ENCODE measurements at regions not wholly inside any gene's neighbourhood (a gene's known extent, or its start where the extent isn't known, plus 50 kb on each side); places are given as distances from the start of the nearest gene placed in this dataset.
"Not testable (repeated sequence)": the region's sequence is repeated elsewhere in the genome, so short reads cannot be mapped to it uniquely, and the experiment has no call there.

DNA sequence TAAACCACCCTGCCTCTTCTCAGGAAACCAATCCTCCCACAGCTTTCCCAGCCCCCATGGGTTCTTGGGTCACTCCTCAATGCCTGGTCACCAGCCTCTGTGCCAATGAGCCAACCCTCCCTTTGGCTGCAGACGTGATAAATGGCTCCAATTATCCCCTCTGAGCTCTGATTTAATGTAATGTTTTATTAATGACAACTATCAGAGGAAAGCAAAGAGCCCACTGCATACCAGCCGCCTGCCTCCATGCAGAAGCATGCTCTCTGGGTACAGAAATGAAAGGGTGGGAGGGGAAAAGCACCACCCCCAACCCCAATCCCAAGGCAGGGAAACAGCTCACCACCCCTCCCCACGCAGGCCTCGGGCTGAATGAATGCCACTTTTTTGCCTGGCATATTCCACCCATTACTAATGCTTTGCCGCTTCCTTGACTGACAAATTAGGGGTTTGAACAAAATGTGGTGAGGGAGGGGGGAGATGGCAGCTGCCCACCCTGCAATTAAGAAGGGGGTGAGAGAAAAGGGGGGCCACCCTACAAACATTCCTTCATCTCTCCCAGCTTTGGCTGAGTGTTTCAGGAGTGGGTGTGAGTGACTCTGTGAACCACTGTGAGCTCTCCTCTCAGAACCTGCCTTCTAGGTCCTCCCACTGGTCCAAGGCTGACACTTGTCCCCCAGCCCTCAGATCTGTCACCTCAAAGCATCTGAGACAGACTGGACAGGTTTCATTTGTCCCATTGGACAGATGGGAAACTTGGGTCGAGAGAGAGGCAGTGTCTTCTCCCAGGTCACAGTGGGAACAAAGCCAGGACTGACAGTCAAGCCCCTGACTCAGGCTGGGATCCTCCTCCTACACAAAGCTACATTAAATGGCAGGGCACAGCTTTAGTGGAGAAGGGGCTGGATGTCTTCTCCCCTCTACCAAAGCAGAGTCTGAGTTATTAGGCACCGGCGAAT is 161.5 kb downstream of the TMEM132E start:
- DNase-seq (ENCODE audit: low read depth in 2 of 2): no peak

DNA sequence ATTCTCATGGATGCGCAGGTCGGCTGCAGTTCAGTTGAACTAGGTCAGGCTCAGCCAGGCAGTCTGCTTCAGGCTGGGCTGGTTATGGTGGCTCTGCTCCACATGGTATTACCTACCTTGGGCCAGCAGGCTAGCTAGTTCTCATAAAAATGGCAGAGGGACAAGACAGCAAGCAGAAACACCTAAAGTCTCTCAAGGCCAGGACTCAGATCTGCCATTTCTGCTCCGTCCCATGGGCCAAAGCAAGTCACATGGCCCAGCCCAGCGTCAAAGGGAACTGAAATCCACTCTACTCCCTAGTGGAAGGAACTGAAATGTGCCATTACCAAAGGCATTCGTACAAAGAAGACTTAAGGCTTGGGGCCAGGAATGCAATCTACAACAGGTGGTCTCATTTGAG is 160.0 kb downstream of the TMEM132E start:
- DNase-seq (ENCODE audit: low read depth in 2 of 2): no peak

DNA sequence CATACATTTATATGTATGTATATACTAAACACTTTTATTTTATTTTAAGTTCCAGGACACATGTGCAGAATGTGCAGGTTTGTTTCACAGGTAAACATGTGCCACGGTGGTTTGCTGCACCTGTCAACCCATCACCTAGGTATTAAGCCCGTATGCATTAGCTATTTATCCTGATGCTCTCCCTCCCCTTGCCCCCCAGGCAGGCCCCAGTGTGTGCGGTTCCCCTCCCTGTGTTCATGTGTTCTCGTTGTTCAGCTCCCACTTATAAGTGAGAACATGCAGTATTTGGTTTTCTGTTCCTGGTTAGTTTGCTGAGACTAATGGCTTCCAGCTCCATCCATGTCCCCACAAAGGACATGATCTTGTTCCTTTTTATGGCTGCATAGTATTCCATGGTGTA is 158.3 kb downstream of the TMEM132E start:
- DNase-seq (ENCODE audit: low read depth in 2 of 2): not testable (repeated sequence)

DNA sequence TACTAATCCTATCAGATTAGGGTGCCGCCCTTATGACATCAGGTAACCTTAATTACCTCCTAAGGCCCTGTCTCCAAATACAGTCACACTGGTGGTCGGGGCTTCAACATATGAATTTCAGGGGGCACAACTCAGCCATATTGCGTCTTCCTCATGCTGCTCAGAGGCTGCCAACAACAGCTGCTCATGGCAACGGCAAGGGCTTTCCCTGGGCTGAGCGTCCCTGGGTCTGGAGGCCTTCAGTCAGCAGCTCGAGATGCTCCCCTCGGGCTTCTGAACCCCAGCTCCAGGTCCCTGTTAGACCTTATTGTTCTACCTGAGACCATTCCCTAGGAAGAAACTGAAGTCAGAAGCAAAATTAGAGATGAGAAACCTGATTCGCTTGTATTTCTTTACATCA is 157.2 kb downstream of the TMEM132E start:
- no peak for DNase-seq (ENCODE audit: low read depth in 2 of 2)

DNA sequence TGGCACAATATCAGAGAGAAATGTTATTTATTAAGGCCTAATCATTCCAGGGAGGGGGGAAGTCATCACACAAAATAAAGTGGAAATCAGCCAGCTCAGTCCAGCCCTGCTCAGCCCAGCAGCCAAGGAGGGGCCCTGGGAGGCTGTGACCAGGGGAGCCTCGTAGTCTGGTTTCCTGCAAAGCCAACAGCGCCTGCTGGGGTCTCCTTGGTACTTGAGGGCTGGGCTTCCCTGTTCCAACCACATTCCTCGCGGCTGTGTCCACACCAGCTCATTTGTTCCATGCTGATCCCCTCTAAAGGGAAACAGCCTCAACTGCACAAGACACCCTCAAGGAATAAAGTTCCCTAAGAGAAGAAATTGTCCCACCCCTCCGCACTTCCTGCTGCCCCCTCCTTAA is 154.0 kb downstream of the TMEM132E start:
- DNase-seq (ENCODE audit: low read depth in 2 of 2): no peak

DNA sequence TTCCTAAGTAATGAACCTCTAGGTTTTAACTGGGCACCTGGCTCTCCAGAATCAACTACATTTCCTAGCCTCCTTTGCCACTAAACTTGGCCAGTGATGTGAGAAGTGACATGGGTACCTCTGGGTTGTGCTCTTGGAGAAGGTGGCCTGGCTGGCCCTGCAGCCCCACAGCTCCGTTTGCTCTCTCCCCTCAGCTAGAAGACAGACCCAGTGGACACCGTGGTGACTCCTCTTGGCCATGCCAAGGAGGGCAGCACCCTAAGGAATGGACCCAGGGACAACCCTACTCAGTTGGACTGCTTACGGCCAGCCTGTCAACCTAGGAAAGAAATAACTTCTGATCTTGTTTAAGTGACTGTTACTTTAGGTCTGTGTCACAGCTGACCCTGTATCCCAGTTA is 151.4 kb downstream of the TMEM132E start:
- no peak for DNase-seq (ENCODE audit: low read depth in 2 of 2)

DNA sequence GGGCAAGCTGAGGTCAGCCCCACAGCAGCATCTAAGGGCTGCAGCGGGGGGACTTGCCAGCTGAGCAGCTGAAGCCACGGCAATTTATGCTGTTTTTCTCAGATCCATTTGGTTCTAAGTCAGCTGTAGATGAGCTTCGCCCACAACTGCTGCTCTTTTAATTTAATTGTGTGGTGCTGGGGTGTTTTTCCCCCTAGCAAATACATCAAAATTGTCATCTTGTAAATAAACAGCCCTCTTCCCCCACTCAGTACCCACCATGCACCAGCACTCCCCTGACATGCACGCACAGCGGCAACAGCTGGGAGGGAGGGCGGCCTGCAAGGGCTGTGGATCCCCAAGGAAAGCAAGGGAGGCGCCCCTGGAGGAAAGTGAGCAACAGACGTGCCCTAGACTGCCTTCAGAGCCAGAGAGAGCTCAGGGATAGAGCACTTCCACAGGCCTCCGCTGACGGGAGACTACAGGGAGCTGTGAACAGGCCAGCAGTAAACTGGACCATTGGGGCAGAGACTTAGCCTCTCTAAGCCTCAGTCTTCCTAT is 149.5 kb downstream of the TMEM132E start:
- DNase-seq (ENCODE audit: low read depth in 2 of 2): no peak

DNA sequence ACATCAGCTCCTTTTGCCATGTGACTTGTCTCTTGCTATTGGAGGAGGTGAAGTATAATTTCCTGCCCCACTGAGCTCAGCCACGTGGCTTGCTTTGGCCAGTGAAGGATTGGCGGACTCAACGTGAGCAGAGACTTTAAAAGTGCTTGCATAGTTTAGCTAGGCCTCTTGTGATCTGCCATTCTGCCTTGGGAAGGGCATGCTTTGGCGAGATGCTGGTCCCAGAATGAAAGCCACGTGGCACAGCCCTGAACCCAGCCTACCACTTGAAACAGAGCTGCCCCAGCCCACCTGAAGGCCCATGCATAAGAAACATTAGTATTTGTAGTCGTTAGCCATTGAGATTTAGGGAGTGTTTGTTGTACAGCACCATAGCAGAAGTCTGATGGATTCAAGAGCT is 148.2 kb downstream of the TMEM132E start:
- no peak for DNase-seq (ENCODE audit: low read depth in 2 of 2)

DNA sequence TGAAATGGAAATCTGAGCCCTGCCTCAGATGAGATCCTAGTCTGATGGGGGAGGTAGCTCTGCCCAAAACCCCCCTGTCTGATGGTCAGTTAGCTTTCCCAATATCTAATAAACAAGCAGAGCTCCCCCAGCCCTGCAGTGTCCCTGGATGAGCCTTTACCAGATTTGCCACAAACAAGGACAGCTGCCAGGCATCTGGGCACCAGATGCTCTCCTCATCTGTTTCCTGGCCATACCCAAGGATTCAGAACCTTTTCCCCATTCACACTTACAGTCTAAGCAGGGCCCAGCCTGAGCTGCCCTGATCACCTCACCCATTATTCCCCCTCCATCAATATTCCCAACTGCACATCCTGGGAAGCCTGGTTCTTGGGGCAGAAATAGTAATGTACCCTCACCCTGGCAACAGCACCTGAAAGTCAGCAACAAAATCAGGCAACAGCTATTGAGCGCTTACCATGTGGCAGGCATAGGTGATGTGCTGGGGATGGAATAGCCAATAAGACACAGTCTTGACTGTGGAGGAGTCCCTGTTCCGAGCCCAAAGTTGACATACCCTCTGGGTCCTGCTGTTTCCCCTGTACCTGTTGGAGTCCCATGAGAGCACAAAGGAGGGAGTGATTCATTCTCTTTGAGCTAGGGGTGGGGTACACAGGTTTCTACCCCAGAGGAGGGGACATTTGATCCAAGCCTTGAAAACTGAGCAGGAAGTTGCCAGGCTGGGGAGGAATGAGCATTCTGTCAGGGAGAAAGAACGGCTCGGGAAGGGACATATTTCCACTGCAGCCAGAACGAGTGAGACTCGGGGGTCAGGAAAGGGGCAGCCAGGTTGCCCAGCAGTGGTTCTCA is 147.4 kb downstream of the TMEM132E start:
- DNase-seq (ENCODE audit: low read depth in 2 of 2): no peak

DNA sequence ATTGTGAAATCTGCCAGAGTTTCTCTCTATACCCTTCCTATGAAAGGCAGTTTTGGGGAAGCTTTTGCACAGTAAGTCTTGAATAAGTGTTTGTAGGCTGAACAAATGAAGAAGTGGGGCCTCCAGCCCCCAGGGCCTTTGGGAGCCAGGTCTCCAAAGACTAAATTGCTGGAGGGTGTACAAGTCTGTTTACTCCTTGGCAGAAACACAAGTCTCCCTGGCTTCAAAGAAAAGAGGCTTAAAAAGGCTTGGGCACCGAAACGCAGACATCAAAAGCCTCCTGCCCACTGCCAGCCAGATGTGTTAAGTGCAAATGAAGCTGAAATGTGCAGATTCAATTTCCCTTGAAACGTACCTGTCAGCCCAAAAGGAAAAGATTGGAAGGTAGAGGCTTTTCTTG is 146.3 kb downstream of the TMEM132E start:
- DNase-seq (ENCODE audit: low read depth in 2 of 2): no peak

DNA sequence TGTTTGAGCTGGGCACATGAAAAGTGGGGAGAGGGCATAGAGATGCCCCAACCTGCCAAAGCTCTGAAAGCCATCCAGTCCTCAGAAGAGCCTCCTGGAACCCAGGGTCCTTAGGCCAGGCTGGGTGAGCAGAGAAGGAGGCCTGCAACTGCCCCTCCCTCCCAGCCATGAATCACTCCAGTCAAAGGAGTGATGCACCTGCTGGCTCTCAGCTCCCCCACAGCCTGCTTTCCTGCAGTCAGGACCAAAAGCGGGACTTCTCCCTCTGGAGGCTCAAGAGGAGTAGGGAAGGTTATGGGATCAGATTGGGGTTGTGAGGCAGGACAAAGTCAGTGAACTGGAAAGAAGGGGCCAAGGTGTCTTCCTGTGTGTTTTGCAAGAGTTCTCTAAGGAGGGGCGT is 145.6 kb downstream of the TMEM132E start:
- DNase-seq (ENCODE audit: low read depth in 2 of 2): no peak

DNA sequence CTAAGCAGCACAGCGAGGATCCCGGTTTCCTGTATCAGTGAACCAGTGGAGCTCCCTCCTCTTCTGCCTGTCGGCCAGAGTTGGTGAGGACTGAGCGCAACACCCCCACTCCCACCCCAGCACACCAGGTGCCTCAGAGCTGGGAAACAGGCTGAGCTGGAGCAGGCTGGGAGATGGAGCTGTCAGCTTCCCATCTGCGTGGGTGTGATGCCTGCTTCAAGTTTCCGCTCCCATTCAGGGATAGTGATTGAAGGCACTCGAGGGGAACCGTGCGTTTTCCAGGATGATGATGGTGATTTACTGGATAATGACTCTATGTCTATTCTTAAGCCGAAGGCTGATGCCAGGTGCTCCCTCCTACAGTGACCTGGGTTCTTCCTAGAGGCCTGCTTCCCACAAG is 144.5 kb downstream of the TMEM132E start:
- no peak for DNase-seq (ENCODE audit: low read depth in 2 of 2)

DNA sequence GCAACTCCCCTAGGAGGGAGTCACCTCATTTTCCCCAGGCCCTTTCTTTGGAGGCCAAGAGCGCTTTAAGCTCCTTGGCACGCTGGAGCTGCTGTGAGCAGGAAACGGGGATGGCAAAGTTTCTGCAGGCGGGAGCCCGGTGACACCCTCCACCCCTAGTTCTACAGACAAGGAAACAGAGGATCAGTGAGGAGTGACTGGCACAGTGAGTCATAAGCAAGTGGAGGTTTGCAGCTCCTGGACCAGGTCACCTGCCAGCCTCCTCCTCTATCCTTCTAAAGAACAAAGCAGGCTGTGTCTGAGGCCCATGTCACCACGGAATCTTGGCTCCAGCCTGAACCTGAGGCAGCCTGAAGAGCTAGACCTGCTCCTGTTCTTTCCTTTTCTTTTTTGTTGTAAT is 141.9 kb downstream of the TMEM132E start:
- DNase-seq (ENCODE audit: low read depth in 2 of 2): no peak

DNA sequence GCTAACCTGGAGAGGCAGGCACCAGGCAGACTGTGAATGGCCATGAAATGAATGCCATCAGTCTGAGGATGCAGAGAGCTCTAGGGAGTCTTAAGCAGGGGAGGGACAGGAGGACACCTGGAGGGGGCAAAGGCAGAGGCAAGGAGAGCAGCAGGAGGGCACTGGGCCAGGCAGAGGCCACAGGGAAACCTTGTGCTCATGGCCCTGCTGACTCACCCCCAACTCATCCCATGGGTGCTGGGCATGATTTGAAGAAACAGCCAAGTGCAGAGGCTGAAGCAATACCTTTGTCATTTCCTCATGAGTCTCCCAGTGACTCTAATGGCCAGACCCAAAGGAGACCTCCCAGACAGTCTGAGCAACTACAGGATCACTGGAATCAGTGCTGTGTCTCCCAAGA is 141.4 kb downstream of the TMEM132E start:
- no peak for DNase-seq (ENCODE audit: low read depth in 2 of 2)

DNA sequence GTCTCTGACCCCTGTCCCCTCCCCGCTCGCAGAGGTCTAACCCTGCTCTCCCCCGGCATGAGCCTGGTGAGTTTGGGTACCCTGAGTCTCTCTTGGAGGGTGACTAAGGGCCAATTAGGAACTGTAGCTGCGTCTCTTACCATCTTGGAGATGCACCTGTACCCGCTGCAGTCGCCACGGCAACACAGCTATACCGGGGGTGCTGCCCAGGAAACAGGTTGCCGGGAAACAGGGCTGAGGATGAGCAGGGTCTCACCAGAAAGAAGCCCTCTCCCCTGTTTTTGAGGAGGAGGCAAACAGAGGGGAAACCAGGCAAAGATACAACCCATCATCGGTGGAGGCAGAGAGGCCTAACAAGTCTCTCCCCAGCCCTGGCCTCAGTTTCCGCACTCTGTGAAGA is 140.2 kb downstream of the TMEM132E start:
- DNase-seq (ENCODE audit: low read depth in 2 of 2): no peak

DNA sequence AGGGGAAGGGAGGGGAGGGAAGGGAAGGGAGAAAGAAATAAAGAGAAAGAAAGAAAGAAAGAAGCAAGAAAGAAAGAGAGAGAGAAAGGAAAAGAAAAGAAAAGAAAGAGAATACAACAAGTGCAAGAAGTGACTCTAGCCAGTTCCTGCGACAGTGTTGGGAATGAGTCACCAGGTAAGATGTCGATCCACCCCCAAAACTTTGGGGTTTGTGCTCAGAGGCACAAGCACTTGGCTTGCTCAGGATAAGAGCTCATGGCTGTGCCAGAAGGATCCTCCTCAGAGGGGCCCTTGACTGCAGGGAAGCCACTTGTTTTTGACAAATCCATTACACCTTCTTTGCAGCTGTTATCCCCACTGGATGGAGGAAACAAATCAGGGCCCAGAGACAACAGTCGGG is 137.7 kb downstream of the TMEM132E start:
- DNase-seq (ENCODE audit: low read depth in 2 of 2): no peak

DNA sequence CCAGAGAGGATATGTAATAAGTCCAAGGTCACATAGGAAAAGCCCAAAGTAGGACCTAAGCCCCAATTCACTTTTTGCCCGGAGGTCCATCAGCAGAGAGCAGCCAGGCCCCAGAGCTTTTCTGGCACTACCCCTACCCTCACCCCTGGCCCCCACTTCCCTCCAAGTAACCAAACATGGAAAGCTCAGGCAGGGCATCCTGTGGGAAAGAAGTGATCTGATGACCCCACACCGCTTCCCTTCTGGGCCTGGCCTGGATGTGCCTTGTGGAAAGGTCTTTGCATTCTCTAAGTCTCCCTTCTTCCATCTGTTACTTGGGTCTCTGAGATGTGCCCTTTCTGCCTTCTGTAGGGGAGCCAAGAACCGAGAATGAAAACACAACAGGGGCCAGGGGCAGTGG is 136.9 kb downstream of the TMEM132E start:
- no peak for DNase-seq (ENCODE audit: low read depth in 2 of 2)

DNA sequence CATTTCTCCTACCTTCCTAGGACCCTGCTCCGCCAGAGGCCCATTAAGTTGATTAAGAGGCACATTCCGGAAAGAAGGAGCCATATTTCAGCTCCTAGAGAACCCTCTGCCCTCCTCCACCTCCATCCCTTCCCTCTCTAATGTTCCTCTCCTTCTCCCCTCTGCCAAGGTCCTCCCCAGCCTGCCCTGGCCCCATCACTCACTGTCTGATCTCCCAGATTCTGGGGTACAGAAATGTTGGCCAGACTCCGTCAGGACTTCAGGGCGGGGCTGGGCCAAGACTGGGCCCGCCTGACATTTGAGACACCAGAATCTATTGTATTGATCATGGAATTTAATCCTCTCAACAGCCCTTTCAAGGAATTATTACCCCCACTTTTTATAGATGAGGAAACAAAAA is 136.1 kb downstream of the TMEM132E start:
- no peak for DNase-seq (ENCODE audit: low read depth in 2 of 2)

DNA sequence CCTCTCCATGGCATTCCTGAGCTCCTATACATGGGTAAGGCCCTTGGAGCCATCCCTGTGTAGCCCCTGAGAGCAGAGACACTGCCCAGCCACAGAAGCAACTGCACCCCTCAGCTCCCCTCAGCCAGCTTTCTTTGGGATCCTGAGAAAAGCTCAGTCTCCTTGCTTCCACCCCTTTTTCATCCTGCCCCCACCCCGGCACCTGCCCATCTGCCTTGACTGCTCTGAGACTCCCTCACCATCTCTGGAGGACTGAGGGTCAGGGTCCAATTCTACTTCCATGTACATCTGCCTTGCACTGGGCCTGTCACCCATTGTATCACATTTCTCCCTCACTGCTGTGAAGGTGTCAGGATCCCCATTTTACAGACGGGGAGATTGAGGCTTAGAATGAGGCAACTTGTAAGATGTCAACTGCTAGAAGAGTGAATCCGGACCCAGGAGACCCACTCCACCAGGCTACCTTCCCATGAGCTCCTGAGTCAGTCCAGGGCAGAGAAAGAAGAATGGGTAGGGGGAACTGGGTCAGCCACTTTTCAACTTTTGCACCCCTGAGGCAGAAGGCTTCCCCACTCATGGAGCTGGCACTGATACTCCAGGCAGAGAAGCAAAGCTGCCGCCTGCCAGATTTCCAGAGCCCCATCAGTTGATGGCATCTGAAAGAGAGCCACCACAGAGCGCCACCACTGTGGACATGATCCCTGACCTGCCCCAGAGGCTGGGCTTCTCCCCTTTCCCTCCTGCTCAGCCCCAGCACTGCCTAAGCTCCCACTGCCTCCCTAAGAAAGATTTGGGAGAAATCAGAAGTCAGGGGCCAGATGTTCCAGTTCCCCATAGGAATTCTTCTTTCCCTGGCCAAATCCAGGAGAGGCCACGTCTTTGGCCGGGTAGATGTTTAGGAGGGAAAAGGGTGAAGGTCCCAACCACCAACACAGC is 135.4 kb downstream of the TMEM132E start:
- no peak for DNase-seq (ENCODE audit: low read depth in 2 of 2)

DNA sequence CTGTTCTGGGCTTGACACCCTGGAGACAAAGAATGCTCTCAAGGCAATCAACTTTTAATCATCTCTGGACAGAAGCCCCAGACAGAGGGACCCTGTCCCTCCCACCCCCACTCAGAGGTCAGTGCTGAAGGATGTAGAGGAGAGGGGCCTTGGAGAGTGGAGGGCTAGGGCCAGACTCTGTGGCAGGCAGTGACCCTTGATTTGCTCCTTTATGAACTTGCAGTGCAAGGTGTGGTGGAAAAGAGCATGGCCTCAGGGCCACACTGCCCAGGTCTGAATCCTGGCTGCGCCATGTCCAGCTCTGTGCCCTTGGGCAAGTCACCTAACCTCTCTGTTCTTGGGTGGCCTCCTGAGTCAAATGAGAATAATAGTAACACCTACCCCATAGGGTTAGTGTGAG is 134.3 kb downstream of the TMEM132E start:
- DNase-seq (ENCODE audit: low read depth in 2 of 2): no peak

DNA sequence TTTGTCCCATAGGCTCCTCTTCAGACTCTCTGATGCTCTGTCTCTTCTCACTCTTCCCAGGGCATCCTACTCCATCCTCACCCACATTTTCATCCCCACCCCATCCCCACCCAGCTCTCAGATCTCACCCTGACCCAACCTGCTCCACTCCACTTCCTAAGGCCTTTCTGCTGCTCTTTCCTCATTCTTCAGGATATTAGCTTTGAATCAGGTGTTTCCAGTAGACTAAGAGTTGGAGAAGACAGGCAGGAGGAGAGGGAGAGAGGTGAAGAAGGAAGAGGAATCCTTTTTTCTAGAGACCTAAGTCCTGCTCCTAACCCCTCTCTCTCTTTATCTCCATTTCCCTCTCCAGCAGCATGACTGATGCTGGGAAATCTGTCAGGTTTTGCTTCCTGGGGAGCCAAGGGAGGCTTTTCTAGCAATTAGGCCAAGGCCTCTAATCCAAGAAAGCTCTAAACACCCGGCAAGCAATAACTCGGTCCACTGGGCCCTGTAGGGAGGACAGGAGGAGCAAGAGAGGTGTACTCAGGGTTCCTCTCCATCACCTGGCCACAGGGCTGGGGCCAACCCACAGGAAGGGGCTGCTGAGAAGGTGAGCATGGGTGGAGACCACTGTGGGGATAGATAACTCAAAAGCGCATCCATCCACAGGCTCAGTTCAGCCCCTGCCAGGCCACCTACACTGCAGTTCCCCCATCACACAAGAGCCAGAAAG is 133.3 kb downstream of the TMEM132E start:
- DNase-seq (ENCODE audit: low read depth in 2 of 2): no peak

Measured in fibroblast of skin of left biceps (primary cell).